ENCODE measurements at regions not wholly inside any gene's neighbourhood (a gene's known extent, or its start where the extent isn't known, plus 50 kb on each side); places are given as distances from the start of the nearest gene placed in this dataset.

GRCh38 chr6:88381289-88381642, 215.1 kb upstream of the CNR1 start:
- TF ChIP-seq GATA2 (IDR thresholded peaks at IDR 0.05; ENCODE audit: low read depth, low read length) (no peak), GATA3 (IDR thresholded peaks at IDR 0.05; ENCODE audit: low read depth, low read length) (no peak)

GRCh38 chr6:88380618-88381288, 214.6 kb upstream of the CNR1 start:
- TF ChIP-seq GATA2 (IDR thresholded peaks at IDR 0.05; ENCODE audit: low read depth, low read length) (no peak), GATA3 (IDR thresholded peaks at IDR 0.05; ENCODE audit: low read depth, low read length) (no peak)

GRCh38 chr6:88380083-88380482, 213.9 kb upstream of the CNR1 start:
- TF ChIP-seq GATA3 (IDR thresholded peaks at IDR 0.05; ENCODE audit: low read depth, low read length) (no peak), GATA2 (IDR thresholded peaks at IDR 0.05; ENCODE audit: low read depth, low read length) (no peak)

GRCh38 chr6:88378639-88379038, 212.5 kb upstream of the CNR1 start:
- TF ChIP-seq GATA3 (IDR thresholded peaks at IDR 0.05; ENCODE audit: low read depth, low read length) = no peak
- TF ChIP-seq GATA2 (IDR thresholded peaks at IDR 0.05; ENCODE audit: low read depth, low read length) = no peak

- TF ChIP-seq GATA3 (IDR thresholded peaks at IDR 0.05; ENCODE audit: low read depth, low read length) (no peak), GATA2 (IDR thresholded peaks at IDR 0.05; ENCODE audit: low read depth, low read length) (no peak)
Observed at GRCh38 chr6:88377976-88378568, 211.9 kb upstream of the CNR1 start.

GRCh38 chr6:88376768-88377387, 210.7 kb upstream of the CNR1 start:
- TF ChIP-seq GATA2 (IDR thresholded peaks at IDR 0.05; ENCODE audit: low read depth, low read length) (no peak), GATA3 (IDR thresholded peaks at IDR 0.05; ENCODE audit: low read depth, low read length) (no peak)

GRCh38 chr6:88376197-88376596, 210.1 kb upstream of the CNR1 start:
- TF ChIP-seq GATA3 (IDR thresholded peaks at IDR 0.05; ENCODE audit: low read depth, low read length) (no peak), GATA2 (IDR thresholded peaks at IDR 0.05; ENCODE audit: low read depth, low read length) (no peak)

- TF ChIP-seq GATA3 (IDR thresholded peaks at IDR 0.05; ENCODE audit: low read depth, low read length) (no peak), GATA2 (IDR thresholded peaks at IDR 0.05; ENCODE audit: low read depth, low read length) (no peak)
Observed at GRCh38 chr6:88374553-88374952, 208.4 kb upstream of the CNR1 start.

- no peak for TF ChIP-seq GATA3 (IDR thresholded peaks at IDR 0.05; ENCODE audit: low read depth, low read length)
- no peak for TF ChIP-seq GATA2 (IDR thresholded peaks at IDR 0.05; ENCODE audit: low read depth, low read length)
Observed at GRCh38 chr6:88371480-88371879, 205.3 kb upstream of the CNR1 start.

- TF ChIP-seq GATA3 (IDR thresholded peaks at IDR 0.05; ENCODE audit: low read depth, low read length) = no peak
- no peak for TF ChIP-seq GATA2 (IDR thresholded peaks at IDR 0.05; ENCODE audit: low read depth, low read length)
Observed at GRCh38 chr6:88370127-88370710, 204.1 kb upstream of the CNR1 start.

- TF ChIP-seq GATA2 (IDR thresholded peaks at IDR 0.05; ENCODE audit: low read depth, low read length) (no peak), GATA3 (IDR thresholded peaks at IDR 0.05; ENCODE audit: low read depth, low read length) (no peak)
Observed at GRCh38 chr6:88369262-88369661, 203.1 kb upstream of the CNR1 start.

GRCh38 chr6:88368071-88368787, 202.1 kb upstream of the CNR1 start:
- no peak for TF ChIP-seq GATA3 (IDR thresholded peaks at IDR 0.05; ENCODE audit: low read depth, low read length)
- no peak for TF ChIP-seq GATA2 (IDR thresholded peaks at IDR 0.05; ENCODE audit: low read depth, low read length)

GRCh38 chr6:88367248-88367647, 201.1 kb upstream of the CNR1 start:
- TF ChIP-seq GATA3 (IDR thresholded peaks at IDR 0.05; ENCODE audit: low read depth, low read length) (no peak), GATA2 (IDR thresholded peaks at IDR 0.05; ENCODE audit: low read depth, low read length) (no peak)

- no peak for TF ChIP-seq GATA3 (IDR thresholded peaks at IDR 0.05; ENCODE audit: low read depth, low read length)
Observed at GRCh38 chr6:88366672-88367071, 200.5 kb upstream of the CNR1 start.
